ENCODE measurements at regions not wholly inside any gene's neighbourhood (a gene's known extent, or its start where the extent isn't known, plus 50 kb on each side); places are given as distances from the start of the nearest gene placed in this dataset.

DNA sequence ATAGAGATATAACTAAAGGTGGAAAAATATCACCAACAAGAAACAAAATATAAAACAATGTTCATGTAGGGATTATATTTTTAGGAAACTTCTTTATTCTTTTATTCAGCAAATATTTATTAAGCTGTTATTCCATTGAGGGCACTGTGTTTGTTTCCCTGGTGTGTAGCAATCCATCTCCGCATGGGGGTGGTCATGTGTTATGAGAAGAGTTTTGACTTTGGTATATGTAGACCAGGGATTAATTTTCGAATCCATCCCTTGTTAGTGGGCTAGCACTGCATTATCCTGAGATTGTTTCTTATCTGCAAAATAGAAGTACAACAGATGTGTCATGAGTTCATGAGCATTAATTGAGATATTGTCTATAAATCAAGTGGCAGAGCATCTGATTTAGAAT is 190.2 kb upstream of the LRRC7 start:
- TF ChIP-seq, protein P1, sequence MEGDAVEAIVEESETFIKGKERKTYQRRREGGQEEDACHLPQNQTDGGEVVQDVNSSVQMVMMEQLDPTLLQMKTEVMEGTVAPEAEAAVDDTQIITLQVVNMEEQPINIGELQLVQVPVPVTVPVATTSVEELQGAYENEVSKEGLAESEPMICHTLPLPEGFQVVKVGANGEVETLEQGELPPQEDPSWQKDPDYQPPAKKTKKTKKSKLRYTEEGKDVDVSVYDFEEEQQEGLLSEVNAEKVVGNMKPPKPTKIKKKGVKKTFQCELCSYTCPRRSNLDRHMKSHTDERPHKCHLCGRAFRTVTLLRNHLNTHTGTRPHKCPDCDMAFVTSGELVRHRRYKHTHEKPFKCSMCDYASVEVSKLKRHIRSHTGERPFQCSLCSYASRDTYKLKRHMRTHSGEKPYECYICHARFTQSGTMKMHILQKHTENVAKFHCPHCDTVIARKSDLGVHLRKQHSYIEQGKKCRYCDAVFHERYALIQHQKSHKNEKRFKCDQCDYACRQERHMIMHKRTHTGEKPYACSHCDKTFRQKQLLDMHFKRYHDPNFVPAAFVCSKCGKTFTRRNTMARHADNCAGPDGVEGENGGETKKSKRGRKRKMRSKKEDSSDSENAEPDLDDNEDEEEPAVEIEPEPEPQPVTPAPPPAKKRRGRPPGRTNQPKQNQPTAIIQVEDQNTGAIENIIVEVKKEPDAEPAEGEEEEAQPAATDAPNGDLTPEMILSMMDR (IDR thresholded peaks at IDR 0.05; ENCODE audit: low read depth, low read length), result no peak
- H3K4me3 ChIP-seq (ENCODE audit: low read depth, low read length), result no peak overlapping the region
- in situ Hi-C loops (cut with HindIII; ENCODE audit: low sequenced_read_pairs), result no loop called here
- DNase-seq (ENCODE audit: low read depth, low spot score), result no peak

DNA sequence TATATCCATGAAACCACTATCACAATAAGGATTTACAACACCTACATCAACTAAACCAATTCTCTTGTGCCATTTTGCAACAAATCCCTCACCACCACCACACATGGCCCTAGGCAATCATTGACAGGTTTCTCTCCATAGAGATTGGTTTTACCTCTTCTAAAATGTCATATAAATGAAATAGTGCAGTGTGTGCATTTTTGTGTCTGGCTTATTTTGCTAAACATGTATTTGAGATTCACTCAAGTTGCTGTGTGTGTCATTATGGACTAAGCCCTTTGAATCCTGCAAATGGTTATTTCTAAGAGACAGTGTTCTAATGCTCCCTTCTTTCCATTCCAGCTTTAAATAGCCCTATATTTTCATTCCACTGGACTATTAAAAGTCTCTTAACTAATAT is 179.7 kb upstream of the LRRC7 start:
- no peak for DNase-seq (ENCODE audit: low read depth, low spot score)
- in situ Hi-C loops (cut with HindIII; ENCODE audit: low sequenced_read_pairs), result no loop called here
- H3K4me3 ChIP-seq (ENCODE audit: low read depth, low read length), result no peak overlapping the region
- TF ChIP-seq, protein P1 (IDR thresholded peaks at IDR 0.05; ENCODE audit: low read depth, low read length), result no peak

DNA sequence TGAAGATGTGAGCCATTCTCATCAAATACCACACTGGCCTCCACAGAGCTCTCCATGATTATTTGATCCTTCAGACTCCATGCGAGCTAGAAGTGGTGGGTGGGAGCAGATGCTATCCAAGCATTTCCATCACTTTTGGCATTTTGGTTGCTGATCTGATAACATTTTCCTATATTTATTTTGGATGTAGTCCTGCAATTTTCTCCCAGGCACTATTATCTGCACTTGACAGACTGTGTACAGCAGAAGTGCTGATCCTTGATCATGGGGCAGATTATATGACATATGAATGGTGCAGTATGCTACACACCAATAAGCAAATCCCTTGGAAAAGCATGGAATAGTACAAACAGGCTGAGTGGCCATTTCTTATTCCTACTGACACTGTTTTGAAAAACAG is 167.6 kb upstream of the LRRC7 start:
- no peak overlapping the region for H3K4me3 ChIP-seq (ENCODE audit: low read depth, low read length)
- in situ Hi-C loops (cut with HindIII; ENCODE audit: low sequenced_read_pairs), result no loop called here
- TF ChIP-seq, protein P1 (IDR thresholded peaks at IDR 0.05; ENCODE audit: low read depth, low read length), result no peak
- DNase-seq (ENCODE audit: low read depth, low spot score), result no peak

DNA sequence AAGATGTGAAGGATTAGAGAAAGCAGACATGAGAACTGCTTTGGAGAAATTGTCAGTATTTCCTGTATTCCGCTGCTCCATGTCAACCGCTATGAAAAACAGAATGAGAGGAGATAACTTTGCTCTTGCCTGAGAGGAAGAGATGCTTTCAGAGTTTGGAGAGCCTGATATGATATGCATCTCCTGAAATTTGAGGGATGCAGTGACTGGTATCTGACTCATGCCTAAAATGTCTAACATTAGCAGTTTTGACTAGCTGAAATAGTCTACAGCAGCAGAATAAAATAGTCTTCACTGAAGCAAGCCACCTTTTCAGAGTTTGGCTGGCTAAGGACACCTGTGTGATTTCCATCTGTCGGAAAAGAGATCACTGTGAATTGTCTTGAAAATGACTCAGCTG is 165.8 kb upstream of the LRRC7 start:
- H3K4me3 ChIP-seq (ENCODE audit: low read depth, low read length), result no peak overlapping the region
- TF ChIP-seq, protein P1 (IDR thresholded peaks at IDR 0.05; ENCODE audit: low read depth, low read length), result no peak
- no peak for DNase-seq (ENCODE audit: low read depth, low spot score)
- in situ Hi-C loops (cut with HindIII; ENCODE audit: low sequenced_read_pairs), result no loop called here

DNA sequence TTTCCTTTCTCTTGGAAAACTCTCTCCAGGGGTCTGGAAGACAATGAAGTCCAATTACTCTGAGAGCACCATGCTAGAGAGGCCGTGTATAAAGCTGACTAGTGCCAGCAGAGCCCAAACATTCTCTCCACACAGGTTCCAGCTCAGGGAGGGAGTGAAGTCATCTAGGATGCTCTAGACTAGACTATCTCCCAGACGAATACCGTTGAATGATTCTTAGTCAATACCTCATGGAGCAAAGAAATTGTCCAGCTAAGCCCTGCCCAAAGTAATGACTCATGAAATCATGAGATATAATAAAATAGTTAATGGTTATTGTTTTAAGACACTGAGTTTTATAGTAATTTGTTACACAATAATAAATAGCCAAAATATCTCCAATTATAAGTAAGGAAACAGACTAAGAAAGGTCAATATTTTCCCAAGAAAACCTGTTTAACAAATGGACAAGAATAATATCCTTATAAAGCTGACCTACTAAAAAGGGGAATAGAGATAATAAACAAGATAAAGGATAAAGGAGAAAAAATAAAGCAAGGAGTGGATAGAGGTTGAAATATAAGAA is 163.9 kb upstream of the LRRC7 start:
- in situ Hi-C loops (cut with HindIII; ENCODE audit: low sequenced_read_pairs), result no loop called here
- no peak for DNase-seq (ENCODE audit: low read depth, low spot score)
- TF ChIP-seq, protein P1 (IDR thresholded peaks at IDR 0.05; ENCODE audit: low read depth, low read length), result no peak
- no peak overlapping the region for H3K4me3 ChIP-seq (ENCODE audit: low read depth, low read length)

DNA sequence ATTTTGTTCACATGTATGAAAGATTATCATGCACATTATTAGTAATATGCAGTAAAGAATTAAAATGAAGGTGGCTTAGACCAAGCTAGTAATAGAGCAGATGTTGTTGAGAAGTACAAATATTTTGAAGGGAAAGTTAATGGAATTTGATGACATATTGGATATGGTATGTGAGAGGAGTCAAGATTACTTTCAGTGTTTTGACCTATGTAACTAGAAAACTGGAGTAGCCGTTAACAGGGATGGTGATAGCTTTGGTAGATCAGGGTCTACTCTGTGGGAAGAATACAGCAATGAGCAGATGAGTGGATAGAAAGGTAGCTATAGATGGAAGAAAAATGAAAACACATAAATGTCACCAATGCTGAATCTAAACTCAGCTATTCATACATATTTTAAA is 163.2 kb upstream of the LRRC7 start:
- in situ Hi-C loops (cut with HindIII; ENCODE audit: low sequenced_read_pairs), result no loop called here
- TF ChIP-seq, protein P1 (IDR thresholded peaks at IDR 0.05; ENCODE audit: low read depth, low read length), result no peak

DNA sequence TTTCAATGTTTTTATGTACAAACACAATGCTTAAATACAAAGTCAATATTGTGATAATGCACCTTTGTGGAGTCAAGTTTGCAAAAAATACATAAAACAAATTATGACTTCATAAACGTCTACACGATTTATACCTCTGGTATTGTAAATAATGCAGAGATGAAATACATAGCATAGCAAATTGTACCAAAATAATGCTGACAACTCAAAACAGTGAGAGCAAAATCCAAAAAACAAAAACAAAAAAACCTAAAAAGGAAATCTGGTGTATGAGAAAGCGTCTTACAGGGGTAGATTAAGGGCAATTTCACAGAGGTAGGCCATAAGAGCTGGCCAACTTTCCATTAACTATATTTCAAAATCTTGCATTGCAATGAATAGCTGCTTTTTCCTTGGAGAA is 161.5 kb upstream of the LRRC7 start:
- DNase-seq (ENCODE audit: low read depth, low spot score), result no peak
- TF ChIP-seq, protein P1 (IDR thresholded peaks at IDR 0.05; ENCODE audit: low read depth, low read length), result no peak
- no peak overlapping the region for H3K4me3 ChIP-seq (ENCODE audit: low read depth, low read length)
- in situ Hi-C loops (cut with HindIII; ENCODE audit: low sequenced_read_pairs), result no loop called here

More for the DNA sequence above, 163.2 kb upstream of the LRRC7 start:
- no peak for DNase-seq (ENCODE audit: low read depth, low spot score)
- no peak overlapping the region for H3K4me3 ChIP-seq (ENCODE audit: low read depth, low read length)

Data from astrocyte of the spinal cord (primary cell).